HEK293 (cell line): ENCODE measurements at regions not wholly inside any gene's neighbourhood (a gene's known extent, or its start where the extent isn't known, plus 50 kb on each side); places are given as distances from the start of the nearest gene placed in this dataset.
"Not testable (repeated sequence)": the region's sequence is repeated elsewhere in the genome, so short reads cannot be mapped to it uniquely, and the experiment has no call there.

Source experiments
- CTCF ChIA-PET: fragments of 350-600 bp; formaldehyde crosslinking; extraction: SDS; loops from one replicate; lab custom pipeline; 2021; ENCODE audit warnings: antibody characterized with exemption; lab: Yijun Ruan, JAX
- POLR2A ChIA-PET: fragments of 300-600 bp; formaldehyde crosslinking; extraction: SDS; loops from one replicate; lab custom pipeline; 2020; ENCODE audit warnings: antibody characterized with exemption, inconsistent platforms; lab: Yijun Ruan, JAX
- H3K27ac ChIP-seq: fragments of 200-500 bp; sonication (Bioruptor generic); 2 replicates; pipeline ENCODE4 v1.5.1; 2014; ENCODE audit warnings: low read depth, low read length, control low read depth, inconsistent platforms; ENCODE audit errors: extremely low read depth
- H3K36me3 ChIP-seq, 2 experiments: fragments of 200-500 bp in 1 of 2; sonication (Bioruptor generic) in 1 of 2; 1 replicate in 1 of 2; 2 replicates in 1 of 2; pipeline ENCODE4 v1.5.1; 2014 to 2017; ENCODE audit warnings: inconsistent platforms in 2 of 2, low read length in 2 of 2; ENCODE audit not compliant: control insufficient read depth in 2 of 2, insufficient read depth in 1 of 2
- H3K4me1 ChIP-seq: fragments of 200-500 bp; sonication (Bioruptor generic); 2 replicates; pipeline ENCODE4 v1.5.1; 2014; ENCODE audit warnings: mild to moderate bottlenecking, low read length, inconsistent platforms; ENCODE audit not compliant: control insufficient read depth, insufficient read depth
- H3K4me3 ChIP-seq: 2 replicates; pipeline ENCODE4 v1.5.1; 2011; ENCODE audit warnings: low read depth, mild to moderate bottlenecking, control low read depth, low read length, moderate library complexity
- H3K9me3 ChIP-seq: fragments of 200-500 bp; sonication (Bioruptor generic); 2 replicates; pipeline ENCODE4 v1.5.1; 2014; ENCODE audit warnings: low read depth, low read length, inconsistent platforms; ENCODE audit not compliant: control insufficient read depth, insufficient read depth
- ATF2 ChIP-seq: fragments of 450-650 bp; formaldehyde crosslinking; IDR thresholded peaks from 2 replicates; pipeline ENCODE4 v1.5.1; 2016; ENCODE audit warnings: missing biosample characterization, missing genetic modification characterization, low read depth
- MZF1 ChIP-seq: fragments of 450-650 bp; formaldehyde crosslinking; IDR thresholded peaks from 2 replicates; pipeline ENCODE4 v1.5.1; 2017; ENCODE audit warnings: missing biosample characterization, missing genetic modification characterization, borderline replicate concordance
- SP2 ChIP-seq: fragments of 450-650 bp; formaldehyde crosslinking; IDR thresholded peaks from 2 replicates; pipeline ENCODE4 v1.5.1; 2016; ENCODE audit warnings: missing biosample characterization, missing genetic modification characterization
- TSHZ1 ChIP-seq: fragments of 450-650 bp; formaldehyde crosslinking; IDR thresholded peaks from 2 replicates; pipeline ENCODE4 v1.5.1; 2016; ENCODE audit warnings: missing biosample characterization, missing genetic modification characterization, borderline replicate concordance
- ZBTB10 ChIP-seq: fragments of 450-650 bp; formaldehyde crosslinking; IDR thresholded peaks from 2 replicates; pipeline ENCODE4 v1.5.1; 2016; ENCODE audit warnings: missing biosample characterization, missing genetic modification characterization
- ZBTB26 ChIP-seq: fragments of 450-650 bp; formaldehyde crosslinking; optimal IDR thresholded peaks from 2 replicates; pipeline ENCODE3; 2016; ENCODE audit warnings: missing biosample characterization, mild to moderate bottlenecking, missing genetic modification characterization
- ZBTB6 ChIP-seq: fragments of 450-650 bp; formaldehyde crosslinking; IDR thresholded peaks from 2 replicates; pipeline ENCODE4 v1.5.1; 2017; ENCODE audit warnings: missing biosample characterization, missing genetic modification characterization
- ZNF112 ChIP-seq: fragments of 450-650 bp; formaldehyde crosslinking; IDR thresholded peaks from 2 replicates; pipeline ENCODE4 v1.5.0; 2017; ENCODE audit warnings: missing biosample characterization, missing genetic modification characterization
- ZNF155 ChIP-seq: fragments of 450-650 bp; formaldehyde crosslinking; IDR thresholded peaks from 2 replicates; pipeline ENCODE4 v1.5.1; 2016; ENCODE audit warnings: missing biosample characterization, missing genetic modification characterization
- ZNF416 ChIP-seq: fragments of 450-650 bp; formaldehyde crosslinking; IDR thresholded peaks from 2 replicates; pipeline ENCODE4 v1.5.1; 2016; ENCODE audit warnings: missing biosample characterization, missing genetic modification characterization
- ZNF433 ChIP-seq: fragments of 450-650 bp; formaldehyde crosslinking; IDR thresholded peaks from 2 replicates; pipeline ENCODE4 v1.5.1; 2016; ENCODE audit warnings: missing biosample characterization, missing genetic modification characterization, low read depth
- ZNF513 ChIP-seq: fragments of 450-650 bp; IDR thresholded peaks from 2 replicates; pipeline ENCODE4 v1.5.1; 2018; ENCODE audit warnings: missing biosample characterization, missing genetic modification characterization
- ZNF561 ChIP-seq: fragments of 450-650 bp; IDR thresholded peaks from 2 replicates; pipeline ENCODE4 v1.5.1; 2018; ENCODE audit warnings: missing biosample characterization, missing genetic modification characterization, borderline replicate concordance
- ZNF600 ChIP-seq: fragments of 450-650 bp; formaldehyde crosslinking; IDR thresholded peaks from 2 replicates; pipeline ENCODE4 v1.5.1; 2016; ENCODE audit warnings: missing biosample characterization, missing genetic modification characterization
- ZNF658 ChIP-seq: fragments of 450-650 bp; formaldehyde crosslinking; IDR thresholded peaks from 2 replicates; pipeline ENCODE4; 2016; ENCODE audit warnings: missing biosample characterization, missing genetic modification characterization
- ZNF76 ChIP-seq: fragments of 450-650 bp; formaldehyde crosslinking; IDR thresholded peaks from 2 replicates; pipeline ENCODE4; 2016; ENCODE audit warnings: low read depth, missing biosample characterization, missing genetic modification characterization, borderline replicate concordance
- ZXDB ChIP-seq: fragments of 450-650 bp; formaldehyde crosslinking; IDR thresholded peaks from 2 replicates; pipeline ENCODE4 v1.5.1; 2016; ENCODE audit warnings: missing biosample characterization, missing genetic modification characterization

GRCh38 chr3:26018889-26019288 lies 229.0 kb downstream of the OXSM start:
- no peaks in the 10 kb centered on the region for H3K4me1 ChIP-seq
- H3K36me3 ChIP-seq: no peaks in the 10 kb centered on the region
- no peaks in the 10 kb centered on the region for H3K9me3 ChIP-seq
- no peak overlapping the region for H3K4me3 ChIP-seq
- no peak overlapping the region for H3K27ac ChIP-seq
- CTCF ChIA-PET: no interaction called here
- TF ChIP-seq SP2 (tag by site-specific recombination): no peak
- no peak for TF ChIP-seq ZXDB
- no peak for TF ChIP-seq ZBTB10 (tag by site-specific recombination)
- TF ChIP-seq ZNF155: no peak
- no peak for TF ChIP-seq ZNF600 (tag by site-specific recombination)
- TF ChIP-seq ZBTB26 (tag by site-specific recombination): no peak
- TF ChIP-seq ZNF433 (tag by site-specific recombination): no peak
- no peak for TF ChIP-seq ZNF513 (tag by site-specific recombination)
- TF ChIP-seq ZNF416 (tag by site-specific recombination): no peak
- TF ChIP-seq ZNF76: no peak
- no peak for TF ChIP-seq ATF2 (tag by site-specific recombination)
- TF ChIP-seq ZBTB6 (tag by site-specific recombination): no peak
- POLR2A ChIA-PET: no interaction called here

- H3K4me3 ChIP-seq, H3K9me3 ChIP-seq, H3K4me1 ChIP-seq, POLR2A ChIA-PET, H3K27ac ChIP-seq, H3K36me3 ChIP-seq: not testable (repeated sequence)
- CTCF ChIA-PET: interaction anchor here (0.6 kb wide), 1 partner anchor 913 kb away, joined by 3 read pairs; no protein-coding TSS in a partner anchor
Measured at GRCh38 chr3:26024206-26024605, 234.3 kb downstream of the OXSM start.

GRCh38 chr3:26029321-26029720 lies 239.4 kb downstream of the OXSM start:
- ChIA-PET CTCF (interaction anchor here (0.7 kb wide), 1 partner anchor 70 kb away, joined by 3 read pairs; no protein-coding TSS in a partner anchor), POLR2A (no interaction called here)
- no peaks in the 10 kb centered on the region for H3K4me1 ChIP-seq
- H3K9me3 ChIP-seq: no peaks in the 10 kb centered on the region
- no peaks in the 10 kb centered on the region for H3K36me3 ChIP-seq
- no peak overlapping the region for H3K4me3 ChIP-seq
- no peak overlapping the region for H3K27ac ChIP-seq
- TF ChIP-seq TSHZ1 (tag by site-specific recombination) (no peak), ZNF561 (tag by site-specific recombination) (no peak), ZNF112 (no peak), MZF1 (tag by site-specific recombination) (no peak), ZNF658 (tag by site-specific recombination) (no peak), ZBTB10 (tag by site-specific recombination) (no peak)
